Hepatocyte (in vitro differentiated cells): ENCODE measurements at regions not wholly inside any gene's neighbourhood (a gene's known extent, or its start where the extent isn't known, plus 50 kb on each side); places are given as distances from the start of the nearest gene placed in this dataset.
"Not testable (repeated sequence)": the region's sequence is repeated elsewhere in the genome, so short reads cannot be mapped to it uniquely, and the experiment has no call there.

Experiments used
- DNase-seq: peaks from one replicate; pipeline ENCODE4 v3.0.0-alpha.2; 2016; ENCODE audit warnings: low spot score
- H2AFZ ChIP-seq: fragments of 200-600 bp; sonication (generic); 2 replicates; pipeline ENCODE4 v1.6.0; 2016; ENCODE audit warnings: antibody characterized with exemption, mild to moderate bottlenecking
- H3K27ac ChIP-seq: fragments of 200-600 bp; sonication (generic); 2 replicates; pipeline ENCODE4 v1.5.1; 2016; ENCODE audit warnings: mild to moderate bottlenecking
- H3K27me3 ChIP-seq: fragments of 200-600 bp; sonication (generic); 2 replicates; pipeline ENCODE4 v1.6.1; 2016
- H3K36me3 ChIP-seq: fragments of 200-600 bp; sonication (generic); replicated peaks from 2 replicates; pipeline ENCODE4 v1.5.1; 2016; ENCODE audit warnings: low read depth; ENCODE audit not compliant: insufficient read depth
- H3K4me1 ChIP-seq: fragments of 200-600 bp; sonication (generic); 2 replicates; pipeline ENCODE4 v1.5.1; 2016; ENCODE audit warnings: mild to moderate bottlenecking, moderate library complexity; ENCODE audit not compliant: insufficient read depth
- H3K4me2 ChIP-seq: fragments of 200-600 bp; sonication (generic); 2 replicates; pipeline ENCODE4 v1.6.0; 2016
- H3K4me3 ChIP-seq: fragments of 200-600 bp; sonication (generic); 2 replicates; pipeline ENCODE4 v1.5.1; 2016; ENCODE audit warnings: mild to moderate bottlenecking
- H3K79me2 ChIP-seq: fragments of 200-600 bp; sonication (generic); 2 replicates; pipeline ENCODE4 v1.6.0; 2017; ENCODE audit warnings: mild to moderate bottlenecking
- H3K9me2 ChIP-seq: fragments of 200-600 bp; sonication (generic); replicated peaks from 2 replicates; pipeline ENCODE4 v1.6.0; 2017; ENCODE audit warnings: mild to moderate bottlenecking; ENCODE audit not compliant: insufficient read depth
- H3K9me3 ChIP-seq: fragments of 200-600 bp; sonication (generic); 2 replicates; pipeline ENCODE4 v1.5.1; 2016; ENCODE audit warnings: low read depth, mild to moderate bottlenecking
- H4K20me1 ChIP-seq: fragments of 200-600 bp; sonication (generic); 2 replicates; pipeline ENCODE4 v1.6.0; 2016; ENCODE audit warnings: mild to moderate bottlenecking; ENCODE audit not compliant: insufficient read depth, poor library complexity, severe bottlenecking
- CTCF ChIP-seq: fragments of 200-600 bp; sonication (generic); IDR thresholded peaks from 2 replicates; pipeline ENCODE4 v1.5.1; 2016; ENCODE audit warnings: antibody characterized with exemption, mild to moderate bottlenecking; ENCODE audit not compliant: poor library complexity
- EZH2 ChIP-seq: fragments of 200-600 bp; sonication (generic); IDR thresholded peaks from 2 replicates; pipeline ENCODE4 v1.6.1; 2016; ENCODE audit warnings: antibody characterized with exemption, mild to moderate bottlenecking, borderline replicate concordance
- EZH2phosphoT487 ChIP-seq: fragments of 200-600 bp; sonication (generic); IDR thresholded peaks from one replicate; pipeline ENCODE4 v1.6.1; 2018; ENCODE audit warnings: antibody characterized with exemption, mild to moderate bottlenecking, low read depth, moderate library complexity; ENCODE audit not compliant: unreplicated experiment, severe bottlenecking
- WGBS: methylation state at CpG from one replicate; pipeline ENCODE4 v1.1.6; 2016; ENCODE audit warnings: low lambda C conversion rate; ENCODE audit errors: missing lambda C conversion rate; 5-methylcytosine and 5-hydroxymethylcytosine counted together

GRCh38 chr2:175259164-175259563, 77.7 kb upstream of the ATP5MC3 start:
- Histone ChIP-seq H3K27me3 (peaks cover 5% of the 10 kb centered on the region), H3K36me3 (no peaks in the 10 kb centered on the region), H3K4me2 (no peak overlapping the region), H3K4me3 (no peak overlapping the region), H3K9me3 (no peaks in the 10 kb centered on the region), H3K9me2 (no peaks in the 10 kb centered on the region), H3K27ac (no peak overlapping the region), H4K20me1 (no peaks in the 10 kb centered on the region), H3K4me1 (no peaks in the 10 kb centered on the region), H3K79me2 (no peaks in the 10 kb centered on the region), H2AFZ (no peak overlapping the region)
- 88% methylated on average over 1 of the region's 1 CpG for WGBS
- DNase-seq: no peak
- TF ChIP-seq EZH2phosphoT487 (no peak), EZH2 (no peak), CTCF (no peak)

GRCh38 chr2:175256806-175257585, 75.5 kb upstream of the ATP5MC3 start:
- DNase-seq: no peak
- no peaks in the 10 kb centered on the region for H3K79me2 ChIP-seq
- H3K4me1 ChIP-seq: no peaks in the 10 kb centered on the region
- no peaks in the 10 kb centered on the region for H3K9me3 ChIP-seq
- no peaks in the 10 kb centered on the region for H3K36me3 ChIP-seq
- TF ChIP-seq EZH2phosphoT487: no peak
- no peak for TF ChIP-seq EZH2
- no peak for TF ChIP-seq CTCF
- no peak overlapping the region for H3K4me3 ChIP-seq
- no peaks in the 10 kb centered on the region for H3K9me2 ChIP-seq
- H3K4me2 ChIP-seq: no peak overlapping the region
- WGBS: 98% methylated on average over 53 of the region's 69 CpGs
- H4K20me1 ChIP-seq: no peaks in the 10 kb centered on the region
- H2AFZ ChIP-seq: no peak overlapping the region
- H3K27ac ChIP-seq: no peak overlapping the region
- peaks cover 11% of the 10 kb centered on the region for H3K27me3 ChIP-seq

- not testable (repeated sequence) for H3K4me1 ChIP-seq, H3K9me2 ChIP-seq, H3K27ac ChIP-seq, H3K4me3 ChIP-seq, H3K9me3 ChIP-seq, H3K36me3 ChIP-seq, H4K20me1 ChIP-seq, H2AFZ ChIP-seq, H3K4me2 ChIP-seq, H3K79me2 ChIP-seq, DNase-seq
- WGBS: 83% methylated on average over 4 of the region's 4 CpGs
- H3K27me3 ChIP-seq: peaks cover 11% of the 10 kb centered on the region
These were observed 74.9 kb upstream of the ATP5MC3 start for GRCh38 chr2:175256391-175256790.

GRCh38 chr2:175253871-175254270, 72.4 kb upstream of the ATP5MC3 start:
- no peak for TF ChIP-seq CTCF
- no peak overlapping the region for H2AFZ ChIP-seq
- H3K79me2 ChIP-seq: no peaks in the 10 kb centered on the region
- no peak for DNase-seq
- no peak overlapping the region for H3K4me2 ChIP-seq
- H3K4me3 ChIP-seq: no peak overlapping the region
- H3K4me1 ChIP-seq: no peaks in the 10 kb centered on the region
- H4K20me1 ChIP-seq: no peaks in the 10 kb centered on the region
- no peaks in the 10 kb centered on the region for H3K9me3 ChIP-seq
- H3K27me3 ChIP-seq: peaks cover 15% of the 10 kb centered on the region
- no peaks in the 10 kb centered on the region for H3K9me2 ChIP-seq
- H3K27ac ChIP-seq: no peak overlapping the region
- 52% methylated on average over 3 of the region's 3 CpGs for WGBS
- H3K36me3 ChIP-seq: no peaks in the 10 kb centered on the region
